ENCODE measurements at regions not wholly inside any gene's neighbourhood (a gene's known extent, or its start where the extent isn't known, plus 50 kb on each side); places are given as distances from the start of the nearest gene placed in this dataset.

DNA sequence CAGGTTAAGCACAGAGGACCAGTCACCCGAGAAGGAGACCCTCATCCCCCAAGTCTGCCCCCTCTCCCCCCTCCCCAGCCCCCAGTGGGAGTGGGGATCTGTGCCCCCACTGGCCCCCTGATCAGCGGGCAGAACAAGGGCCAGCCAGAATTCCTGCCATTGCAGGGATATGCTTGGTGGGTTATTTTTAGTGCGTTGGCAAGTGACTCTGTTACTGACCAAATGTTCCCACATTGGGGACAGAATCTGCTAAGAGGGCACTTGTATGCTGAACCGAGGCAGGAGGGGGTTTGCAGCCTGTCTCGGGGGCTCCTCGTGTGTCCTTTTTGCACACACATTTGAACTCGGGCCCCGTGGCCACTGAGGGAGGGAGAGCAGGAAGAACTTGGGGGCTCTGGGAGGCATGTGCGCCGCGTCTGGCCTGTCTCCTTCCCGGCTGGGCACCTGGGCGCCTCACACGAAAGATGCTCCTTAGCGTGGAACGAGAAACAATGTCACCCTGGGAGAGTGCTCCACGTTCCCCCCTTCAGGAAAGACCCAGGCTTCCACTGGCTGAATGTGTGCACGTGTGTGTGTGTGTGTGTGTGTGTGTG, 66.4 kb upstream of the CASZ1 start:
- TF ChIP-seq, protein P1, sequence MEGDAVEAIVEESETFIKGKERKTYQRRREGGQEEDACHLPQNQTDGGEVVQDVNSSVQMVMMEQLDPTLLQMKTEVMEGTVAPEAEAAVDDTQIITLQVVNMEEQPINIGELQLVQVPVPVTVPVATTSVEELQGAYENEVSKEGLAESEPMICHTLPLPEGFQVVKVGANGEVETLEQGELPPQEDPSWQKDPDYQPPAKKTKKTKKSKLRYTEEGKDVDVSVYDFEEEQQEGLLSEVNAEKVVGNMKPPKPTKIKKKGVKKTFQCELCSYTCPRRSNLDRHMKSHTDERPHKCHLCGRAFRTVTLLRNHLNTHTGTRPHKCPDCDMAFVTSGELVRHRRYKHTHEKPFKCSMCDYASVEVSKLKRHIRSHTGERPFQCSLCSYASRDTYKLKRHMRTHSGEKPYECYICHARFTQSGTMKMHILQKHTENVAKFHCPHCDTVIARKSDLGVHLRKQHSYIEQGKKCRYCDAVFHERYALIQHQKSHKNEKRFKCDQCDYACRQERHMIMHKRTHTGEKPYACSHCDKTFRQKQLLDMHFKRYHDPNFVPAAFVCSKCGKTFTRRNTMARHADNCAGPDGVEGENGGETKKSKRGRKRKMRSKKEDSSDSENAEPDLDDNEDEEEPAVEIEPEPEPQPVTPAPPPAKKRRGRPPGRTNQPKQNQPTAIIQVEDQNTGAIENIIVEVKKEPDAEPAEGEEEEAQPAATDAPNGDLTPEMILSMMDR (IDR thresholded peaks at IDR 0.05; ENCODE audit: borderline replicate concordance, extremely low read depth, low read length, poor library complexity, severe bottlenecking), result no peak
- TF ChIP-seq EZH2 (IDR thresholded peaks at IDR 0.05; ENCODE audit: borderline replicate concordance, low read depth, low read length, severe bottlenecking), result no peak

Measured in DND-41 (cell line).